ENCODE measurements at regions not wholly inside any gene's neighbourhood (a gene's known extent, or its start where the extent isn't known, plus 50 kb on each side); places are given as distances from the start of the nearest gene placed in this dataset.
"Not testable (repeated sequence)": the region's sequence is repeated elsewhere in the genome, so short reads cannot be mapped to it uniquely, and the experiment has no call there.

GRCh38 chr3:197618408-197618807 lies 62.6 kb upstream of the BDH1 start:
- not testable (repeated sequence) for H3K4me3 ChIP-seq (ENCODE audit: low read depth in 1 of 5, low read length in 5 of 5); H3K4me1 ChIP-seq (ENCODE audit: control insufficient read depth in 5 of 5, insufficient read depth in 5 of 5, low read length in 5 of 5); H3K27ac ChIP-seq (ENCODE audit: low read depth, low read length); H3K9me3 ChIP-seq (ENCODE audit: control insufficient read depth in 5 of 5, low read length in 5 of 5); H3K9ac ChIP-seq (ENCODE audit: low read length in 5 of 5); H3K27me3 ChIP-seq (ENCODE audit: control insufficient read depth in 5 of 5, insufficient read depth in 4 of 5, low read length in 5 of 5)
- peaks cover 31 to 73% (median 61%) of the 10 kb centered on the region in 5 donors for H3K36me3 ChIP-seq (ENCODE audit: control insufficient read depth in 5 of 5, insufficient read depth in 5 of 5, low read length in 5 of 5)

- no peak overlapping the region for H3K4me3 ChIP-seq (ENCODE audit: low read depth in 1 of 5, low read length in 5 of 5)
- peaks cover 40 to 84% (median 61%) of the 10 kb centered on the region in 5 donors for H3K36me3 ChIP-seq (ENCODE audit: control insufficient read depth in 5 of 5, insufficient read depth in 5 of 5, low read length in 5 of 5)
- H3K9me3 ChIP-seq (ENCODE audit: control insufficient read depth in 5 of 5, low read length in 5 of 5), result no peaks in the 10 kb centered on the region
- no peak overlapping the region for H3K27ac ChIP-seq (ENCODE audit: low read depth, low read length)
- no peaks in the 10 kb centered on the region for H3K4me1 ChIP-seq (ENCODE audit: control insufficient read depth in 5 of 5, insufficient read depth in 5 of 5, low read length in 5 of 5)
- H3K9ac ChIP-seq (ENCODE audit: low read length in 5 of 5), result no peak overlapping the region
- no peaks in the 10 kb centered on the region for H3K27me3 ChIP-seq (ENCODE audit: control insufficient read depth in 5 of 5, insufficient read depth in 4 of 5, low read length in 5 of 5)
Measured at GRCh38 chr3:197615430-197615829, 59.7 kb upstream of the BDH1 start.

GRCh38 chr3:197614134-197614533 lies 58.4 kb upstream of the BDH1 start:
- H3K9ac ChIP-seq (ENCODE audit: low read length in 5 of 5); H3K27ac ChIP-seq (ENCODE audit: low read depth, low read length); H3K4me3 ChIP-seq (ENCODE audit: low read depth in 1 of 5, low read length in 5 of 5); H3K9me3 ChIP-seq (ENCODE audit: control insufficient read depth in 5 of 5, low read length in 5 of 5); H3K4me1 ChIP-seq (ENCODE audit: control insufficient read depth in 5 of 5, insufficient read depth in 5 of 5, low read length in 5 of 5); H3K27me3 ChIP-seq (ENCODE audit: control insufficient read depth in 5 of 5, insufficient read depth in 4 of 5, low read length in 5 of 5): not testable (repeated sequence)
- peaks cover 31 to 74% (median 51%) of the 10 kb centered on the region in 5 donors for H3K36me3 ChIP-seq (ENCODE audit: control insufficient read depth in 5 of 5, insufficient read depth in 5 of 5, low read length in 5 of 5)

GRCh38 chr3:197613199-197613598 lies 57.4 kb upstream of the BDH1 start:
- Histone ChIP-seq H3K9ac (ENCODE audit: low read length in 5 of 5) (no peak overlapping the region), H3K27me3 (ENCODE audit: control insufficient read depth in 5 of 5, insufficient read depth in 4 of 5, low read length in 5 of 5) (no peaks in the 10 kb centered on the region), H3K27ac (ENCODE audit: low read depth, low read length) (no peak overlapping the region), H3K9me3 (ENCODE audit: control insufficient read depth in 5 of 5, low read length in 5 of 5) (no peaks in the 10 kb centered on the region), H3K36me3 (ENCODE audit: control insufficient read depth in 5 of 5, insufficient read depth in 5 of 5, low read length in 5 of 5) (peaks cover 35 to 76% (median 54%) of the 10 kb centered on the region in 5 donors), H3K4me1 (ENCODE audit: control insufficient read depth in 5 of 5, insufficient read depth in 5 of 5, low read length in 5 of 5) (no peaks in the 10 kb centered on the region), H3K4me3 (ENCODE audit: low read depth in 1 of 5, low read length in 5 of 5) (no peak overlapping the region)

GRCh38 chr3:197611255-197611654 lies 55.5 kb upstream of the BDH1 start:
- Histone ChIP-seq H3K9me3 (ENCODE audit: control insufficient read depth in 5 of 5, low read length in 5 of 5) (no peaks in the 10 kb centered on the region), H3K4me3 (ENCODE audit: low read depth in 1 of 5, low read length in 5 of 5) (no peak overlapping the region), H3K27me3 (ENCODE audit: control insufficient read depth in 5 of 5, insufficient read depth in 4 of 5, low read length in 5 of 5) (no peaks in the 10 kb centered on the region), H3K9ac (ENCODE audit: low read length in 5 of 5) (no peak overlapping the region), H3K36me3 (ENCODE audit: control insufficient read depth in 5 of 5, insufficient read depth in 5 of 5, low read length in 5 of 5) (peaks cover 34 to 84% (median 65%) of the 10 kb centered on the region in 5 donors), H3K4me1 (ENCODE audit: control insufficient read depth in 5 of 5, insufficient read depth in 5 of 5, low read length in 5 of 5) (no peaks in the 10 kb centered on the region), H3K27ac (ENCODE audit: low read depth, low read length) (no peak overlapping the region)

GRCh38 chr3:197606468-197606867 lies 50.7 kb upstream of the BDH1 start:
- Histone ChIP-seq H3K27me3 (ENCODE audit: control insufficient read depth in 5 of 5, insufficient read depth in 4 of 5, low read length in 5 of 5) (no peaks in the 10 kb centered on the region), H3K36me3 (ENCODE audit: control insufficient read depth in 5 of 5, insufficient read depth in 5 of 5, low read length in 5 of 5) (peaks cover 16 to 64% (median 51%) of the 10 kb centered on the region in 5 donors)

More at GRCh38 chr3:197606468-197606867, 50.7 kb upstream of the BDH1 start:
- no peak overlapping the region for H3K9ac ChIP-seq (ENCODE audit: low read length in 5 of 5)
- no peak overlapping the region for H3K4me3 ChIP-seq (ENCODE audit: low read depth in 1 of 5, low read length in 5 of 5)
- H3K27ac ChIP-seq (ENCODE audit: low read depth, low read length), result no peak overlapping the region
- peaks cover 0 to under 1% (median 0%) of the 10 kb centered on the region in 5 donors for H3K4me1 ChIP-seq (ENCODE audit: control insufficient read depth in 5 of 5, insufficient read depth in 5 of 5, low read length in 5 of 5)
- no peaks in the 10 kb centered on the region for H3K9me3 ChIP-seq (ENCODE audit: control insufficient read depth in 5 of 5, low read length in 5 of 5)

All from subcutaneous abdominal adipose tissue (tissue), 5 donors.